ENCODE measurements at regions not wholly inside any gene's neighbourhood (a gene's known extent, or its start where the extent isn't known, plus 50 kb on each side); places are given as distances from the start of the nearest gene placed in this dataset.

DNA sequence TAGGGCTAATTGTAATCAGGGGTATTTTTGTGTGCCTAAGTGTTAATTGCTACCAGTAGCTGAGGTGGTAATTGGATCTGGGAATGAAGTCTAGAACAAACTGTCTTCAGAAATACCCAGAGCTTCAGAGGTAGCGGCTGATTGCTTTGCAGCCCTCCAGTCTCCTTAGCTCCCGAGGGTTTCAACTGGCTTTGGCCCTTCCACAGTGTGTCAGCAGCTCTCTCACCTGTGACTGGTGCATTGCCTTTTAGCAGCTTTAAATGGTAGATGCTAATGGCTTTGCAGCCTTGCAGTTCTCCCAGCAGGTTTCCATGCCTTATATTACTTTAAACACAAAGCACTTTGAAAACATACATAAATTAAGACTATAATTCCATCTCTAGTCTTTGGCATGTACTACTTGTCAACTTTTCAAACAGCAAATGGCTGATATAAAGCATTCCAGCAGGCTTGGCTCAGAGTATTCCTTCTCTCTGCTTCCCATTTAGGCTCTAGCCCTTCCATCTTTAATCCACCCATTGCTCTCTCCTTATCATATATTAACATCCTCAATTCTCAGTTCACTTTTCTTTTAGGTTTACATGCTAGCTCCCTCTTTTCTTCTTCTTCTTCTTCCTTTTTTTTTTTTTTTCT, 156.4 kb upstream of the GALNT13 start:
- Histone ChIP-seq H3K36me3 (no peaks in the 10 kb centered on the region), H3K4me1 (no peaks in the 10 kb centered on the region), H3K4me3 (no peak overlapping the region), H3K9me3 (no peaks in the 10 kb centered on the region), H3K27me3 (no peaks in the 10 kb centered on the region), H3K27ac (no peak overlapping the region)
- TF ChIP-seq, protein P1, sequence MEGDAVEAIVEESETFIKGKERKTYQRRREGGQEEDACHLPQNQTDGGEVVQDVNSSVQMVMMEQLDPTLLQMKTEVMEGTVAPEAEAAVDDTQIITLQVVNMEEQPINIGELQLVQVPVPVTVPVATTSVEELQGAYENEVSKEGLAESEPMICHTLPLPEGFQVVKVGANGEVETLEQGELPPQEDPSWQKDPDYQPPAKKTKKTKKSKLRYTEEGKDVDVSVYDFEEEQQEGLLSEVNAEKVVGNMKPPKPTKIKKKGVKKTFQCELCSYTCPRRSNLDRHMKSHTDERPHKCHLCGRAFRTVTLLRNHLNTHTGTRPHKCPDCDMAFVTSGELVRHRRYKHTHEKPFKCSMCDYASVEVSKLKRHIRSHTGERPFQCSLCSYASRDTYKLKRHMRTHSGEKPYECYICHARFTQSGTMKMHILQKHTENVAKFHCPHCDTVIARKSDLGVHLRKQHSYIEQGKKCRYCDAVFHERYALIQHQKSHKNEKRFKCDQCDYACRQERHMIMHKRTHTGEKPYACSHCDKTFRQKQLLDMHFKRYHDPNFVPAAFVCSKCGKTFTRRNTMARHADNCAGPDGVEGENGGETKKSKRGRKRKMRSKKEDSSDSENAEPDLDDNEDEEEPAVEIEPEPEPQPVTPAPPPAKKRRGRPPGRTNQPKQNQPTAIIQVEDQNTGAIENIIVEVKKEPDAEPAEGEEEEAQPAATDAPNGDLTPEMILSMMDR (IDR thresholded peaks at IDR 0.05), result no peak
- TF ChIP-seq POLR2A (IDR thresholded peaks at IDR 0.05), result no peak
- DNase-seq, result no peak

DNA sequence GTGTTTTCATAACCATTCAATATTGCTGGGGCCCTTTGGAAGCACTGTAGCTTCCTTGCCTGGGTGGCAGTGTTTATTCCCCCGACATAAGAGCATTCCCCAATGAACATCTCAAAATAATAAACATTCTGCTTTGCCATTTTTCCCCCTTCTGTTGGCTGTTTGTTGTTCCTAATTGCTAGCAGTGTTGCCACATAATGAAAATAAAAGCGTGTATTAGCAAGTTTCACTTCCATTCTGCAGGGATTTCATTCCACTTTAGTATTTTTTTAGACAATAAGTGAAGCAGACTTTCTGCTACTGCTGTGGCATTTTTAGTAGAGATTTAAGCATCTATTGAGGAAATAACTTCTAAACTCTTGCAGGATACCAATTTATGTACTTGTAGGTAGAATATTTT, 154.7 kb upstream of the GALNT13 start:
- no peaks in the 10 kb centered on the region for H3K4me1 ChIP-seq
- H3K36me3 ChIP-seq, result no peaks in the 10 kb centered on the region
- no peak overlapping the region for H3K4me3 ChIP-seq
- no peak for DNase-seq
- no peak overlapping the region for H3K27ac ChIP-seq
- no peaks in the 10 kb centered on the region for H3K9me3 ChIP-seq
- TF ChIP-seq, protein P1 (IDR thresholded peaks at IDR 0.05), result no peak
- TF ChIP-seq POLR2A (IDR thresholded peaks at IDR 0.05), result no peak
- no peaks in the 10 kb centered on the region for H3K27me3 ChIP-seq

DNA sequence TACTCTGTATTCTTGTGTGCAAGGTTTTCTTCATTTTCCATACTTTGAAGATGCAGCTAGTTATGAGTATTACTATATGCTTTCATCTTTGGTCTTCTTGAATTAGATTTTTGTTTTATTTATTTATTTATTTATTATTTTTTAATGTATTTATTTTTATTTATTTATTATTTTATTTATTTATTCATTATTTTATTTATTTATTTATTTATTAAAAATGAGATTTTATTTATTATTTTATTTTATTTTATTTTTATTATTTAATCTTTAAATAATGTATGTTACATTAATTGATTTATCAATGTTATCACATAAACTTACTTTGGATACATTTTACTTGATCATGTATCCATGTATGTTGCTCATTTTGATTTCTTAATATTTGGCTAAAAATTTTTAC, 132.3 kb upstream of the GALNT13 start:
- Histone ChIP-seq H3K27ac (no peak overlapping the region), H3K4me3 (no peak overlapping the region), H3K36me3 (no peaks in the 10 kb centered on the region), H3K4me1 (no peaks in the 10 kb centered on the region), H3K27me3 (no peaks in the 10 kb centered on the region), H3K9me3 (no peaks in the 10 kb centered on the region)
- DNase-seq, result no peak
- TF ChIP-seq POLR2A (IDR thresholded peaks at IDR 0.05), result no peak
- TF ChIP-seq, protein P1 (IDR thresholded peaks at IDR 0.05), result no peak

DNA sequence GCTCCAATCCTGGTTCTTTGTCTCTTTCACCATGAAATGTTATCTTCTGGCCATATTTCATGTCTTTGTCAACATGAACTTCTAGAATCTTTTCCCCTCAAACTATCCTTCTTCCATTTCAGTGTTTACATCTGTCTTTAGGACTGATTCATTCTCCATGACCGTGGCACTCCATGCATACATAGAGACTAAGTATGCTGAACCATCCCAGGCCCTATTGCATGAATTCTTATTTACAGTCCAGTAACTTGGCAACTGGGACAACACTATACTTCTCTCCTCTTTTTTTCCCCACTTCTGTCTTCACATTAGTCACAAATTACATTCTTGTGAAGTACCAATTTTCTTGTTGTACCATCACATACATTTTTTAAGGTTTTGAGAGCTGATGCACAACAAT, 109.8 kb upstream of the GALNT13 start:
- H3K27me3 ChIP-seq, result no peaks in the 10 kb centered on the region
- no peaks in the 10 kb centered on the region for H3K9me3 ChIP-seq
- no peaks in the 10 kb centered on the region for H3K36me3 ChIP-seq
- H3K4me1 ChIP-seq, result no peaks in the 10 kb centered on the region
- no peak for DNase-seq
- no peak overlapping the region for H3K4me3 ChIP-seq
- TF ChIP-seq, protein P1 (IDR thresholded peaks at IDR 0.05), result no peak
- no peak for TF ChIP-seq POLR2A (IDR thresholded peaks at IDR 0.05)
- H3K27ac ChIP-seq, result no peak overlapping the region

DNA sequence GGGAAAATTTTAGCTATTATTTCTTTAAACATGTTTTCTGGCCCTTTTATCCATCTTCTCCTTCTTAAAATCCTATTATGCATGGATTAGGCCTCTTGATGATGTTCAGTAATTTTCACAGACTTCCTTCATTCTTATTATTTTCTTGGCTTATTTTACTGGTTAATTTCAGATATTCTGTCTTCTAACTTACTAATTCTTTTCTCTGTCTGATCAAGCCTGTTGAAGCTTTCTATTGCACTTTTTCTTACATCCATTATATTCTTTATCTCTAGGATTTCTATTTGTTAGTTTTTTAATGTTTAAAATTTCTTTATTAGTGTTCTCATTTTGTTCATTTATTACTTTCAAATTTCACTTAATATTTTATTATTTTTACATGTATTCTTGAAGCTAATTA, 105.3 kb upstream of the GALNT13 start:
- TF ChIP-seq, protein P1 (IDR thresholded peaks at IDR 0.05), result no peak
- no peak for TF ChIP-seq POLR2A (IDR thresholded peaks at IDR 0.05)
- H3K27ac ChIP-seq, result no peak overlapping the region

More for the DNA sequence above, 105.3 kb upstream of the GALNT13 start:
- no peaks in the 10 kb centered on the region for H3K4me1 ChIP-seq
- H3K4me3 ChIP-seq, result no peak overlapping the region
- H3K9me3 ChIP-seq, result no peaks in the 10 kb centered on the region
- no peak for DNase-seq
- H3K27me3 ChIP-seq, result no peaks in the 10 kb centered on the region
- H3K36me3 ChIP-seq, result no peaks in the 10 kb centered on the region
